GM23338 (cell line): ENCODE measurements at regions not wholly inside any gene's neighbourhood (a gene's known extent, or its start where the extent isn't known, plus 50 kb on each side); places are given as distances from the start of the nearest gene placed in this dataset.

Experiments used
- EZH2 ChIP-seq: fragments of 200-600 bp; sonication (generic); IDR thresholded peaks from one replicate; pipeline ENCODE4 v1.8.0; 2017; ENCODE audit warnings: antibody characterized with exemption, mild to moderate bottlenecking, low read depth; ENCODE audit not compliant: unreplicated experiment
- EZH2phosphoT487 ChIP-seq: fragments of 200-600 bp; sonication (generic); IDR thresholded peaks from one replicate; pipeline ENCODE4 v1.8.1; 2018; ENCODE audit warnings: antibody characterized with exemption; ENCODE audit not compliant: unreplicated experiment
- TF ChIP-seq, protein P1 (sequence below), 2 experiments: fragments of 200-600 bp in 1 of 2; sonication (generic) in 1 of 2; conservative IDR thresholded peaks; 2 replicates each; pipeline versions ENCODE4 v1.5.1 to v1.6.1; 2016 to 2017; ENCODE audit warnings: antibody characterized with exemption in 2 of 2, low read depth in 2 of 2, mild to moderate bottlenecking in 2 of 2, moderate library complexity in 1 of 2

DNA sequence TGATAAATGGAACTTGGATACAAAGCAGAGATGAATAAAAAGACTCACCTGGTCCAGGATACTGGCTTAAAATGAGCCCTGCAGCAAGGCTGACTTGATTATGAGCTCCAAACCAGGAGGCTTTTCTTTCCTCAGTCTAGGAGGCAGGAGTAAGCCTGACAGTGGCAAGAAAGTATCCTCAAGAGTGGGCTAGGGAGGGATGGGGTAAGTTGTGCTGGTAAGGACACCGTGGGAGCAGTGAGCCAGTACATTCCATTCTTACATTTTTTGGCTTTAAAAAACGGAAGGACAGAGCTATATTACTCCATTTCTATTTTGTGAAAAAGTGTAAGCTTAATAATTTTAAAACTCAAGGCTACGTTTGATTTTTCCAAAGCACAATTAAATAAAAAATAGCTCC, 187.1 kb upstream of the DDI1 start:
- TF ChIP-seq, protein P1, sequence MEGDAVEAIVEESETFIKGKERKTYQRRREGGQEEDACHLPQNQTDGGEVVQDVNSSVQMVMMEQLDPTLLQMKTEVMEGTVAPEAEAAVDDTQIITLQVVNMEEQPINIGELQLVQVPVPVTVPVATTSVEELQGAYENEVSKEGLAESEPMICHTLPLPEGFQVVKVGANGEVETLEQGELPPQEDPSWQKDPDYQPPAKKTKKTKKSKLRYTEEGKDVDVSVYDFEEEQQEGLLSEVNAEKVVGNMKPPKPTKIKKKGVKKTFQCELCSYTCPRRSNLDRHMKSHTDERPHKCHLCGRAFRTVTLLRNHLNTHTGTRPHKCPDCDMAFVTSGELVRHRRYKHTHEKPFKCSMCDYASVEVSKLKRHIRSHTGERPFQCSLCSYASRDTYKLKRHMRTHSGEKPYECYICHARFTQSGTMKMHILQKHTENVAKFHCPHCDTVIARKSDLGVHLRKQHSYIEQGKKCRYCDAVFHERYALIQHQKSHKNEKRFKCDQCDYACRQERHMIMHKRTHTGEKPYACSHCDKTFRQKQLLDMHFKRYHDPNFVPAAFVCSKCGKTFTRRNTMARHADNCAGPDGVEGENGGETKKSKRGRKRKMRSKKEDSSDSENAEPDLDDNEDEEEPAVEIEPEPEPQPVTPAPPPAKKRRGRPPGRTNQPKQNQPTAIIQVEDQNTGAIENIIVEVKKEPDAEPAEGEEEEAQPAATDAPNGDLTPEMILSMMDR (conservative IDR thresholded peaks at IDR 0.05; ENCODE audit: low read depth in 2 of 2): no peak
- TF ChIP-seq EZH2 (no peak), EZH2phosphoT487 (no peak)
